H1 (cell line): ENCODE measurements at regions not wholly inside any gene's neighbourhood (a gene's known extent, or its start where the extent isn't known, plus 50 kb on each side); places are given as distances from the start of the nearest gene placed in this dataset.

ENCODE experiments used
- CHD2 ChIP-seq: IDR thresholded peaks from 2 replicates; pipeline ENCODE4 v1.6.1; 2012; ENCODE audit warnings: low read length, improper control_type of control experiment
- CREB1 ChIP-seq: IDR thresholded peaks from 2 replicates; pipeline ENCODE4 v1.6.1; 2012; ENCODE audit warnings: inconsistent platforms
- MAFK ChIP-seq: IDR thresholded peaks from 2 replicates; pipeline ENCODE4 v1.6.1; 2012; ENCODE audit warnings: low read depth, mild to moderate bottlenecking, improper control_type of control experiment, low read length
- RXRA ChIP-seq: IDR thresholded peaks from 2 replicates; pipeline ENCODE4 v1.6.1; 2011; ENCODE audit warnings: low read depth, mild to moderate bottlenecking, low read length, moderate library complexity; ENCODE audit not compliant: insufficient read depth
- SUZ12 ChIP-seq: fragments of 200-600 bp; sonication (generic); IDR thresholded peaks from 2 replicates; pipeline ENCODE4 v1.6.1; 2012; ENCODE audit warnings: mild to moderate bottlenecking, inconsistent platforms, low read length, moderate library complexity, mixed read lengths
- TF ChIP-seq, protein P1 (sequence below): IDR thresholded peaks from 2 replicates; pipeline ENCODE4 v1.6.1; 2011; ENCODE audit warnings: low read length, improper control_type of control experiment

DNA sequence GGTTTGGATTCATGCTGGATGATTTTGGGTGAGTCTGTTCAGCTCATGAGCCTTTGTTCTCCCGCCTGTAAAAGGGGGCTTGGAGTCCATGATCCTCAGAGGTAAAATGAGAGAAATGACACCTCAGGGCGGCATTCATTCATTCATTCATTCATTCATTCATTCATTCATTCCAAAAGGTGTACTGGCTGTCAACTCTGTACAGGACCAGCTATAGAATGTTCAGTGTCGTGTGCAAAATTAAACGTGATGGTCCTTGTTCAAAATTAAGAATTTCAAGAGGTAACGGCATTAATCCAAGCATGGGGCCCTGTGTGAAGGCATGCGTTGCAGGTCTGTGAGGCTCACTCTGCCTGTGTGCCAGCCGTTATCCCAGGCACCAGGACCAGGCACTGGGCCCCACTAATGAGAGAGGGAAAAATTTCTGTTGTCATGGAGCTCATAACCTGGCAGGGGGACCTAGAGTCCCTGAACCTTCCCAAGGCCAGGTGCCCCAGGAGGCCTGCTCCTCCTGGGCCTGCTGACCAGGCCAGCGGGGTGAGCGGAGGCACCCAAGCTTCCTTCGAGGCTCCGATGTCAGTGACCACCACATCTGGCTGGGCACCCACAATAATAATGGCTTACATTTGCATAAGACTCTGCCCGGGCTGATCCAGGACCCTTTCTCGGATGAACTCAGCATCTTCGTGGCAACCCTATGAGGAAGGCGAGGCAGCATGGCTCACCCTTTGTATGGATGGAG is 53.2 kb downstream of the CEBPB start (continued):
- TF ChIP-seq SUZ12 (no peak), CHD2 (no peak), RXRA (no peak), CREB1 (no peak), MAFK (no peak)
- TF ChIP-seq, protein P1, sequence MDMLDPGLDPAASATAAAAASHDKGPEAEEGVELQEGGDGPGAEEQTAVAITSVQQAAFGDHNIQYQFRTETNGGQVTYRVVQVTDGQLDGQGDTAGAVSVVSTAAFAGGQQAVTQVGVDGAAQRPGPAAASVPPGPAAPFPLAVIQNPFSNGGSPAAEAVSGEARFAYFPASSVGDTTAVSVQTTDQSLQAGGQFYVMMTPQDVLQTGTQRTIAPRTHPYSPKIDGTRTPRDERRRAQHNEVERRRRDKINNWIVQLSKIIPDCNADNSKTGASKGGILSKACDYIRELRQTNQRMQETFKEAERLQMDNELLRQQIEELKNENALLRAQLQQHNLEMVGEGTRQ = no peak
